Stomach smooth muscle (tissue), 2 donors: ENCODE measurements at regions not wholly inside any gene's neighbourhood (a gene's known extent, or its start where the extent isn't known, plus 50 kb on each side); places are given as distances from the start of the nearest gene placed in this dataset.

Experiments
- H3K27ac ChIP-seq: one replicate; pipeline ENCODE4 v1.7.0; 2013; ENCODE audit warnings: mild to moderate bottlenecking, low read length, inconsistent platforms
- H3K27me3 ChIP-seq, 2 donors: one replicate each; pipeline ENCODE4 v1.7.0; 2013; ENCODE audit warnings: low read length in 2 of 2; ENCODE audit not compliant: insufficient read depth in 2 of 2, control insufficient read depth in 1 of 2
- H3K36me3 ChIP-seq, 2 donors: one replicate each; pipeline ENCODE4 v1.7.0; 2013; ENCODE audit warnings: low read length in 2 of 2; ENCODE audit not compliant: control insufficient read depth in 2 of 2, insufficient read depth in 2 of 2
- H3K4me1 ChIP-seq: one replicate; pipeline ENCODE4 v1.7.0; 2013; ENCODE audit warnings: low read length; ENCODE audit not compliant: control insufficient read depth, insufficient read depth
- H3K4me3 ChIP-seq, 2 donors: one replicate each; pipeline ENCODE4 v1.7.0; 2013; ENCODE audit warnings: low read length in 2 of 2
- H3K9ac ChIP-seq, 2 donors: one replicate each; pipeline ENCODE4 v1.7.0; 2013; ENCODE audit warnings: low read length in 2 of 2, mild to moderate bottlenecking in 1 of 2
- H3K9me3 ChIP-seq, 2 donors: one replicate each; pipeline ENCODE4 v1.7.0; 2013; ENCODE audit warnings: low read length in 2 of 2; ENCODE audit not compliant: control insufficient read depth in 2 of 2
- donor health status: healthy.
- donor health status: Pancreatic carcinoma.

GRCh38 chr13:22357132-22357531, 686.3 kb downstream of the FGF9 start:
- Histone ChIP-seq H3K4me3 (no peak overlapping the region), H3K27ac (no peak overlapping the region), H3K27me3 (no peaks in the 10 kb centered on the region), H3K36me3 (no peaks in the 10 kb centered on the region), H3K4me1 (no peaks in the 10 kb centered on the region), H3K9me3 (no peaks in the 10 kb centered on the region), H3K9ac (no peak overlapping the region)

- Histone ChIP-seq H3K4me1 (no peaks in the 10 kb centered on the region), H3K36me3 (no peaks in the 10 kb centered on the region), H3K4me3 (no peak overlapping the region), H3K27ac (no peak overlapping the region), H3K9ac (no peak overlapping the region), H3K27me3 (no peaks in the 10 kb centered on the region), H3K9me3 (peaks cover 0 to 2% of the 10 kb centered on the region in 2 donors)
These were observed 698.2 kb downstream of the FGF9 start for GRCh38 chr13:22369090-22369489.

- no peak overlapping the region for H3K4me3 ChIP-seq
- no peak overlapping the region for H3K9ac ChIP-seq
- no peaks in the 10 kb centered on the region for H3K27me3 ChIP-seq
- H3K27ac ChIP-seq = no peak overlapping the region
- no peaks in the 10 kb centered on the region for H3K4me1 ChIP-seq
- H3K9me3 ChIP-seq = peaks cover 0 to 2% of the 10 kb centered on the region in 2 donors
- no peaks in the 10 kb centered on the region for H3K36me3 ChIP-seq
These were observed 699.0 kb downstream of the FGF9 start for GRCh38 chr13:22369840-22370239.

GRCh38 chr13:22372261-22372660, 701.4 kb downstream of the FGF9 start:
- Histone ChIP-seq H3K27ac (no peak overlapping the region), H3K36me3 (no peaks in the 10 kb centered on the region), H3K4me3 (no peak overlapping the region), H3K9ac (no peak overlapping the region), H3K4me1 (no peaks in the 10 kb centered on the region), H3K9me3 (no peaks in the 10 kb centered on the region), H3K27me3 (no peaks in the 10 kb centered on the region)

- Histone ChIP-seq H3K4me3 (no peak overlapping the region), H3K27me3 (no peaks in the 10 kb centered on the region), H3K36me3 (no peaks in the 10 kb centered on the region), H3K9ac (no peak overlapping the region), H3K27ac (no peak overlapping the region), H3K9me3 (peaks cover 0 to 7% of the 10 kb centered on the region in 2 donors), H3K4me1 (no peaks in the 10 kb centered on the region)
These were observed 704.3 kb downstream of the FGF9 start for GRCh38 chr13:22375151-22375550.

GRCh38 chr13:22387899-22388298, 717.0 kb downstream of the FGF9 start:
- Histone ChIP-seq H3K27me3 (no peaks in the 10 kb centered on the region), H3K4me1 (no peaks in the 10 kb centered on the region), H3K9me3 (no peaks in the 10 kb centered on the region), H3K36me3 (no peaks in the 10 kb centered on the region), H3K9ac (no peak overlapping the region), H3K4me3 (no peak overlapping the region), H3K27ac (no peak overlapping the region)

- no peaks in the 10 kb centered on the region for H3K36me3 ChIP-seq
- no peak overlapping the region for H3K9ac ChIP-seq
- H3K4me3 ChIP-seq = no peak overlapping the region
- H3K9me3 ChIP-seq = no peaks in the 10 kb centered on the region
- H3K4me1 ChIP-seq = no peaks in the 10 kb centered on the region
- H3K27ac ChIP-seq = no peak overlapping the region
- no peaks in the 10 kb centered on the region for H3K27me3 ChIP-seq
These were observed 729.0 kb downstream of the FGF9 start for GRCh38 chr13:22399801-22400420.

- H3K36me3 ChIP-seq = no peaks in the 10 kb centered on the region
- H3K4me3 ChIP-seq = no peak overlapping the region
- no peak overlapping the region for H3K27ac ChIP-seq
- no peaks in the 10 kb centered on the region for H3K4me1 ChIP-seq
- H3K9me3 ChIP-seq = no peaks in the 10 kb centered on the region
- no peaks in the 10 kb centered on the region for H3K27me3 ChIP-seq
- no peak overlapping the region for H3K9ac ChIP-seq
These were observed 731.8 kb downstream of the FGF9 start for GRCh38 chr13:22402682-22403081.

- Histone ChIP-seq H3K9me3 (no peaks in the 10 kb centered on the region), H3K9ac (no peak overlapping the region), H3K27ac (no peak overlapping the region), H3K4me1 (no peaks in the 10 kb centered on the region), H3K4me3 (no peak overlapping the region), H3K36me3 (no peaks in the 10 kb centered on the region), H3K27me3 (no peaks in the 10 kb centered on the region)
These were observed 732.3 kb downstream of the FGF9 start for GRCh38 chr13:22403144-22403543.

GRCh38 chr13:22405891-22406290, 735.0 kb downstream of the FGF9 start:
- Histone ChIP-seq H3K9me3 (no peaks in the 10 kb centered on the region), H3K27me3 (no peaks in the 10 kb centered on the region), H3K4me3 (no peak overlapping the region), H3K9ac (no peak overlapping the region), H3K36me3 (no peaks in the 10 kb centered on the region), H3K27ac (no peak overlapping the region), H3K4me1 (no peaks in the 10 kb centered on the region)

GRCh38 chr13:22412452-22412851, 741.6 kb downstream of the FGF9 start:
- H3K27ac ChIP-seq = no peak overlapping the region
- no peaks in the 10 kb centered on the region for H3K4me1 ChIP-seq
- H3K9me3 ChIP-seq = peaks cover 0 to 6% of the 10 kb centered on the region in 2 donors
- no peak overlapping the region for H3K9ac ChIP-seq
- no peak overlapping the region for H3K4me3 ChIP-seq
- no peaks in the 10 kb centered on the region for H3K36me3 ChIP-seq
- H3K27me3 ChIP-seq = no peaks in the 10 kb centered on the region
